ENCODE measurements at regions not wholly inside any gene's neighbourhood (a gene's known extent, or its start where the extent isn't known, plus 50 kb on each side); places are given as distances from the start of the nearest gene placed in this dataset.
"Not testable (repeated sequence)": the region's sequence is repeated elsewhere in the genome, so short reads cannot be mapped to it uniquely, and the experiment has no call there.

DNA sequence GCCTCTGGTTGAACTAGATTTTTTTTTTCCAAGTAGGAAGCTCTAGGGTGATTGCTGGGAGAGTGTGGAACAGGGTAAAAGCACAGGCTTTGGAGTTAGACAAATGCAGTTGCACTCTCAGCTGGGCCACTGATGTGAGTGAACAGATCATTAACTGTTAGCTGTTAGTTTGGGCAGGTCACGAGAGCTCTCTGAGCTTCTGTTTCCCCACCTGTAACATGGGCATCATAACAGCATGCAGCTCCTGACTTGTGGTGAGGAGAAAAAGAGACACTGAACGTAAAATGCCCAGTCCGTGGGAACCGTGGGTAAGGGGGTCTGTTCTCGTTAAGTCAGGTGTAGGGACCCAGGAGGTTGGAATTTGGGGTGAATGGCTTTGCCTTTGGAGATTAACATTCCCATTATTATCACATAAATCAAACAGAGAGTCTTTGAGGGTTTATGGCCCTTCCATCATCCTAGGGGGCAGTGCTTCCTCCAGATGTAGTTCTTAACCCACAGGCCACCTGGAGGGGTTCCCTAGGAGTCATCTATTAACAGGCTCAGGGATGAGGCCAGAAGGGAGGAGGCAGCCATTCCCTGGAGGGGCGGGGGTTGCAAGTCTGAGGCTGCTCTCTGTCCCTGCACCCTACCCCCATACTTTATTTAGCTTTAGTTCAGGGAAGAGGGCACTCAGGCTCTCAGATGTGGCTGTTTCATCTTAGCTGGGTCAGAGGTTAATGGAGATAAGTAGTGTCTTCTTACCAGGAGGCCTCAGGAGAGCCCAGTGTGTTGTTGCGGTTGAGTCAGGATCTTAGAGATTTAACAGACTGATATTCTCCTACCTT is 135.2 kb downstream of the DACT1 start:
- TF ChIP-seq, protein P1, sequence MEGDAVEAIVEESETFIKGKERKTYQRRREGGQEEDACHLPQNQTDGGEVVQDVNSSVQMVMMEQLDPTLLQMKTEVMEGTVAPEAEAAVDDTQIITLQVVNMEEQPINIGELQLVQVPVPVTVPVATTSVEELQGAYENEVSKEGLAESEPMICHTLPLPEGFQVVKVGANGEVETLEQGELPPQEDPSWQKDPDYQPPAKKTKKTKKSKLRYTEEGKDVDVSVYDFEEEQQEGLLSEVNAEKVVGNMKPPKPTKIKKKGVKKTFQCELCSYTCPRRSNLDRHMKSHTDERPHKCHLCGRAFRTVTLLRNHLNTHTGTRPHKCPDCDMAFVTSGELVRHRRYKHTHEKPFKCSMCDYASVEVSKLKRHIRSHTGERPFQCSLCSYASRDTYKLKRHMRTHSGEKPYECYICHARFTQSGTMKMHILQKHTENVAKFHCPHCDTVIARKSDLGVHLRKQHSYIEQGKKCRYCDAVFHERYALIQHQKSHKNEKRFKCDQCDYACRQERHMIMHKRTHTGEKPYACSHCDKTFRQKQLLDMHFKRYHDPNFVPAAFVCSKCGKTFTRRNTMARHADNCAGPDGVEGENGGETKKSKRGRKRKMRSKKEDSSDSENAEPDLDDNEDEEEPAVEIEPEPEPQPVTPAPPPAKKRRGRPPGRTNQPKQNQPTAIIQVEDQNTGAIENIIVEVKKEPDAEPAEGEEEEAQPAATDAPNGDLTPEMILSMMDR (IDR thresholded peaks at IDR 0.05; ENCODE audit: insufficient read depth in 1 of 2, low read depth in 1 of 2, low read length in 1 of 2, severe bottlenecking in 1 of 2, unreplicated experiment in 1 of 2): peak; percentile 9 to 28
- ChIA-PET CTCF (interaction anchor here (0.5 to 0.6 kb wide), 2 partner anchors 11 to 113 kb away, joined by 3 read pairs; no protein-coding TSS in a partner anchor), POLR2A (no interaction called here)
- H3K4me1 Mint-ChIP-seq (ENCODE audit: low read depth, unreplicated experiment): peaks cover 33% of the 10 kb centered on the region
- DNase-seq: peak; percentile 72 to 92
- peaks cover 7% of the 10 kb centered on the region for H3K9me3 Mint-ChIP-seq (ENCODE audit: unreplicated experiment)
- no TSS peak for BruUV-seq (replicated peaks)
- no peak overlapping the region for H3K4me3 Mint-ChIP-seq (ENCODE audit: unreplicated experiment)
- Histone ChIP-seq H3K4me1 (peaks cover 44% of the 10 kb centered on the region), H3K4me3 (ENCODE audit: low read depth, low read length) (no peak overlapping the region), H3K9me3 (no peaks in the 10 kb centered on the region), H3K36me3 (ENCODE audit: control insufficient read depth, insufficient read depth, low read length) (no peaks in the 10 kb centered on the region), H3K27me3 (replicated peaks; ENCODE audit: control insufficient read depth, insufficient read depth, low read length) (no peaks in the 10 kb centered on the region)
- intact Hi-C loops (cut with micrococcal nuclease; ENCODE audit: unreplicated experiment): loop anchor here (5.0 kb wide), 1 partner anchor 49 kb away; no protein-coding TSS in a partner anchor
- H3K27ac Mint-ChIP-seq (ENCODE audit: unreplicated experiment): peak overlapping the region; percentile 87
- no peaks in the 10 kb centered on the region for H3K27me3 Mint-ChIP-seq (ENCODE audit: insufficient read depth, unreplicated experiment)
- peaks cover 5% of the 10 kb centered on the region for H3K36me3 Mint-ChIP-seq (ENCODE audit: insufficient read depth, unreplicated experiment)

DNA sequence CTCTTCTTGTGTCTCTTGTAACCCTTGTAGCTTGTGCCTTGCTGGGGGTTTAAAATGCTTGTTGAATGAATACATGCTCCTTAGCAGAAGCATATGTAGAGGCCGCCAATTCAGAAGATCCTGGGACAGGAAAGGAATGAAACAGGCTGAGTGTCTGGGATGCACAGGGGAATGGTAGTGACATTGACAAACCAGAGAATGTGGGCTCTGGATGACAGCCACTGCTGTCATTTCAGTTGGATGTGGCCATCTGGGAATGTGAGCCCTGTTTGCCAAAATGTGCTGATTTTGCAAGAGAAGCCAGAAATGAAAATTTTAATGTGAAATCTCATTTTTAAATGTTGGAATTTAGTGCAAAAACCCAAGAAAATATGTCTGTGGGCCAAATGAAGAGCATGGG is 136.8 kb downstream of the DACT1 start:
- TF ChIP-seq, protein P1 (IDR thresholded peaks at IDR 0.05; ENCODE audit: insufficient read depth in 1 of 2, low read depth in 1 of 2, low read length in 1 of 2, severe bottlenecking in 1 of 2, unreplicated experiment in 1 of 2): no peak
- H3K9me3 Mint-ChIP-seq (ENCODE audit: unreplicated experiment): peaks cover 7% of the 10 kb centered on the region
- H3K36me3 ChIP-seq (ENCODE audit: control insufficient read depth, insufficient read depth, low read length): no peaks in the 10 kb centered on the region
- CTCF ChIA-PET: no interaction called here
- no peak for DNase-seq
- H3K4me3 ChIP-seq (ENCODE audit: low read depth, low read length): no peak overlapping the region
- H3K27me3 ChIP-seq (replicated peaks; ENCODE audit: control insufficient read depth, insufficient read depth, low read length): no peaks in the 10 kb centered on the region
- H3K4me3 Mint-ChIP-seq (ENCODE audit: unreplicated experiment): no peak overlapping the region
- H3K4me1 Mint-ChIP-seq (ENCODE audit: low read depth, unreplicated experiment): peaks cover 35% of the 10 kb centered on the region
- BruUV-seq (replicated peaks): no TSS peak
- H3K4me1 ChIP-seq: peaks cover 44% of the 10 kb centered on the region
- no peaks in the 10 kb centered on the region for H3K9me3 ChIP-seq
- intact Hi-C loops (cut with micrococcal nuclease; ENCODE audit: unreplicated experiment): loop anchor here (5.0 kb wide), 1 partner anchor 48 kb away; no protein-coding TSS in a partner anchor
- H3K36me3 Mint-ChIP-seq (ENCODE audit: insufficient read depth, unreplicated experiment): peaks cover 5% of the 10 kb centered on the region
- H3K27ac Mint-ChIP-seq (ENCODE audit: unreplicated experiment): no peak overlapping the region
- no peaks in the 10 kb centered on the region for H3K27me3 Mint-ChIP-seq (ENCODE audit: insufficient read depth, unreplicated experiment)
- POLR2A ChIA-PET: no interaction called here

DNA sequence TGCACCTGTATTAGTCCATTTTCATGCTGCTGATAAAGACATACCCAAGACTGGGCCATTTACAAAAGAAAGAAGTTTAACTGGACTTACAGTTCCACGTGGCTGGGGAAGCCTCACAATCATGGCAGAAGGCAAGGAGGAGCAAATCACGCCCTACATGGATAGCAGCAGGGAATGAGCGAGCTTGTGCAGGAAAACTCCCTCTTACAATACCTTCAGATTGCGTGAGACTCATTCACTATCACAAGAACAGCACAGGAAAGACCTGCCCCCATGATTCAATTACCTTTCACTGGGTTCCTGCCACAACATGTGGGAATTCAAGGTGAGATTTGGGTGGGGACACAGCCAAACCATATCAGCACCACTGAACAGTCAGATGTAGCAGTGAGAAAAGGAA is 137.4 kb downstream of the DACT1 start:
- H3K27ac Mint-ChIP-seq (ENCODE audit: unreplicated experiment); CTCF ChIA-PET; H3K36me3 ChIP-seq (ENCODE audit: control insufficient read depth, insufficient read depth, low read length); BruUV-seq (replicated peaks); H3K4me3 ChIP-seq (ENCODE audit: low read depth, low read length); DNase-seq; H3K27me3 ChIP-seq (replicated peaks; ENCODE audit: control insufficient read depth, insufficient read depth, low read length); intact Hi-C loops (cut with micrococcal nuclease; ENCODE audit: unreplicated experiment); POLR2A ChIA-PET; H3K9me3 Mint-ChIP-seq (ENCODE audit: unreplicated experiment); H3K4me3 Mint-ChIP-seq (ENCODE audit: unreplicated experiment); H3K27me3 Mint-ChIP-seq (ENCODE audit: insufficient read depth, unreplicated experiment); H3K9me3 ChIP-seq; H3K36me3 Mint-ChIP-seq (ENCODE audit: insufficient read depth, unreplicated experiment): not testable (repeated sequence)
- H3K4me1 Mint-ChIP-seq (ENCODE audit: low read depth, unreplicated experiment): peaks cover 33% of the 10 kb centered on the region
- H3K4me1 ChIP-seq: peaks cover 38% of the 10 kb centered on the region
